Mammary epithelial cell (primary cell): ENCODE measurements at regions not wholly inside any gene's neighbourhood (a gene's known extent, or its start where the extent isn't known, plus 50 kb on each side); places are given as distances from the start of the nearest gene placed in this dataset.

ENCODE experiments used
- EZH2 ChIP-seq: IDR thresholded peaks from 2 replicates; pipeline ENCODE4 v1.6.1; 2012; ENCODE audit warnings: low read length, inconsistent platforms, borderline replicate concordance
- TF ChIP-seq, protein P1 (sequence below), 2 donors: IDR thresholded peaks in 1 of 2; conservative IDR thresholded peaks in 1 of 2; 2 replicates each; pipeline ENCODE4 v1.5.1; 2011 to 2012; ENCODE audit warnings: inconsistent platforms in 2 of 2, low read length in 2 of 2, mild to moderate bottlenecking in 2 of 2, control low read depth in 1 of 2, low read depth in 1 of 2; ENCODE audit not compliant: insufficient read depth in 1 of 2; ENCODE audit errors: extremely low read depth in 1 of 2

DNA sequence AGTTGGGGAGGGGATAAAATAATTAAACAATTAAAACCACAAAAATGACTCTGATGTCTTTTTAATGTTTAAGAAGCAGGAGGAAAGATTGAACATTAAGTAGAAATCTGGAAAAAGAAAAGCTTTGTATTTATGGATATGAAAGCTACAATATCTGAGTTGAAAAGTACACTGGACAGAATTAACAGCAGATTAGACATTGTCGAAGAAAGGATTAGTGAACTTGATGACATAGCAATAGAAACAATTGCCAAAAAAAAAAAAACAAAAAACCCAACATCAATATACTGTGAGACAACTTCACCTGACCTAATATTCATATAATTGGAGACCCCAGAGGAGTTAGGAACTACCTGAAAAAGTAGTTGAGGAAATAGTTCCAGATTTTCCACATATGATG lies 289.5 kb upstream of the RGS6 start:
- TF ChIP-seq, protein P1, sequence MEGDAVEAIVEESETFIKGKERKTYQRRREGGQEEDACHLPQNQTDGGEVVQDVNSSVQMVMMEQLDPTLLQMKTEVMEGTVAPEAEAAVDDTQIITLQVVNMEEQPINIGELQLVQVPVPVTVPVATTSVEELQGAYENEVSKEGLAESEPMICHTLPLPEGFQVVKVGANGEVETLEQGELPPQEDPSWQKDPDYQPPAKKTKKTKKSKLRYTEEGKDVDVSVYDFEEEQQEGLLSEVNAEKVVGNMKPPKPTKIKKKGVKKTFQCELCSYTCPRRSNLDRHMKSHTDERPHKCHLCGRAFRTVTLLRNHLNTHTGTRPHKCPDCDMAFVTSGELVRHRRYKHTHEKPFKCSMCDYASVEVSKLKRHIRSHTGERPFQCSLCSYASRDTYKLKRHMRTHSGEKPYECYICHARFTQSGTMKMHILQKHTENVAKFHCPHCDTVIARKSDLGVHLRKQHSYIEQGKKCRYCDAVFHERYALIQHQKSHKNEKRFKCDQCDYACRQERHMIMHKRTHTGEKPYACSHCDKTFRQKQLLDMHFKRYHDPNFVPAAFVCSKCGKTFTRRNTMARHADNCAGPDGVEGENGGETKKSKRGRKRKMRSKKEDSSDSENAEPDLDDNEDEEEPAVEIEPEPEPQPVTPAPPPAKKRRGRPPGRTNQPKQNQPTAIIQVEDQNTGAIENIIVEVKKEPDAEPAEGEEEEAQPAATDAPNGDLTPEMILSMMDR (conservative IDR thresholded peaks at IDR 0.05 in 1 of 2, IDR thresholded peaks at IDR 0.05 in 1 of 2; ENCODE audit: extremely low read depth in 1 of 2, insufficient read depth in 1 of 2, low read depth in 1 of 2, low read length in 2 of 2): no peak
- TF ChIP-seq EZH2: no peak
